Mesenchymal stem cell (in vitro differentiated cells and primary cell): ENCODE measurements at regions not wholly inside any gene's neighbourhood (a gene's known extent, or its start where the extent isn't known, plus 50 kb on each side); places are given as distances from the start of the nearest gene placed in this dataset.

Experiments
- DNase-seq: peaks from one replicate; pipeline ENCODE4 v3.0.0-alpha.2; 2013
- H2AFZ ChIP-seq: one replicate; pipeline ENCODE4 v1.6.1; 2013; ENCODE audit warnings: low read depth, mild to moderate bottlenecking, control low read depth, inconsistent platforms, low read length, moderate library complexity
- H2AK5ac ChIP-seq: 2 replicates; pipeline ENCODE4 v1.6.1; 2013; ENCODE audit warnings: low read length, moderate library complexity, mild to moderate bottlenecking, inconsistent platforms; ENCODE audit not compliant: severe bottlenecking
- H2BK120ac ChIP-seq: one replicate; pipeline ENCODE4 v1.6.1; 2013; ENCODE audit warnings: low read depth, mild to moderate bottlenecking, inconsistent platforms, low read length, moderate library complexity
- H2BK12ac ChIP-seq, 2 experiments: one replicate each; pipeline ENCODE4 v1.6.1; 2013; ENCODE audit warnings: inconsistent platforms in 2 of 2, low read length in 2 of 2, mild to moderate bottlenecking in 2 of 2, moderate library complexity in 2 of 2, control low read depth in 1 of 2
- H2BK15ac ChIP-seq: one replicate; pipeline ENCODE4 v1.6.1; 2013; ENCODE audit warnings: mild to moderate bottlenecking, low read depth, inconsistent platforms; ENCODE audit not compliant: poor library complexity, severe bottlenecking
- H2BK5ac ChIP-seq: 2 replicates; pipeline ENCODE4 v1.6.1; 2013; ENCODE audit warnings: low read depth, mild to moderate bottlenecking, low read length, control low read depth, inconsistent platforms; ENCODE audit not compliant: poor library complexity, severe bottlenecking
- H3K14ac ChIP-seq, 2 experiments: one replicate each; pipeline ENCODE4 v1.6.1; 2013; ENCODE audit warnings: inconsistent platforms in 2 of 2, low read length in 2 of 2, control low read depth in 1 of 2, mild to moderate bottlenecking in 1 of 2, moderate library complexity in 1 of 2
- H3K18ac ChIP-seq, 2 experiments: one replicate each; pipeline ENCODE4 v1.6.1; 2013; ENCODE audit warnings: inconsistent platforms in 2 of 2, low read length in 2 of 2, control low read depth in 1 of 2, low read depth in 1 of 2, mild to moderate bottlenecking in 1 of 2
- H3K23ac ChIP-seq, 2 experiments: one replicate each; pipeline ENCODE4 v1.6.1; 2013; ENCODE audit warnings: inconsistent platforms in 2 of 2, low read length in 2 of 2, mild to moderate bottlenecking in 2 of 2, moderate library complexity in 2 of 2, control low read depth in 1 of 2
- H3K27ac ChIP-seq: 2 replicates; pipeline ENCODE4 v1.5.1; 2013; ENCODE audit warnings: mild to moderate bottlenecking, moderate library complexity, low read length, control low read depth, inconsistent platforms; ENCODE audit not compliant: poor library complexity, severe bottlenecking
- H3K27me3 ChIP-seq, 2 experiments: 2 replicates each; pipeline versions ENCODE4 v1.6.1 to v1.7.0; 2013; ENCODE audit warnings: low read length in 2 of 2, mild to moderate bottlenecking in 2 of 2, moderate library complexity in 2 of 2, control low read depth in 1 of 2, inconsistent platforms in 1 of 2; ENCODE audit not compliant: control insufficient read depth in 1 of 2, insufficient read depth in 1 of 2
- H3K36me3 ChIP-seq, 2 experiments: 2 replicates each; pipeline versions ENCODE4 v1.6.1 to v1.7.0; 2013; ENCODE audit warnings: low read length in 2 of 2, control low read depth in 1 of 2, inconsistent platforms in 1 of 2, low read depth in 1 of 2, mild to moderate bottlenecking in 1 of 2; ENCODE audit not compliant: insufficient read depth in 2 of 2, control insufficient read depth in 1 of 2
- H3K4ac ChIP-seq, 2 experiments: one replicate each; pipeline ENCODE4 v1.6.1; 2013; ENCODE audit warnings: inconsistent platforms in 2 of 2, low read length in 2 of 2, mild to moderate bottlenecking in 2 of 2, moderate library complexity in 2 of 2, control low read depth in 1 of 2, low read depth in 1 of 2
- H3K4me1 ChIP-seq: 2 replicates; pipeline ENCODE4 v1.6.1; 2013; ENCODE audit warnings: low read depth, low read length, control low read depth; ENCODE audit not compliant: control insufficient read depth, insufficient read depth
- H3K4me2 ChIP-seq: 2 replicates; pipeline ENCODE4 v1.6.1; 2013; ENCODE audit warnings: low read length, mild to moderate bottlenecking, inconsistent platforms; ENCODE audit not compliant: poor library complexity, severe bottlenecking
- H3K4me3 ChIP-seq, 2 experiments: 2 replicates each; pipeline versions ENCODE4 v1.5.1 to v1.7.0; 2013; ENCODE audit warnings: low read length in 2 of 2, mild to moderate bottlenecking in 2 of 2, control low read depth in 1 of 2, low read depth in 1 of 2; ENCODE audit not compliant: insufficient read depth in 1 of 2
- H3K79me1 ChIP-seq: replicated peaks from 2 replicates; pipeline ENCODE4 v1.6.1; 2013; ENCODE audit warnings: mild to moderate bottlenecking, control low read depth, low read length, inconsistent platforms; ENCODE audit not compliant: poor library complexity, severe bottlenecking
- H3K9ac ChIP-seq: 2 replicates; pipeline ENCODE4 v1.7.0; 2013; ENCODE audit warnings: mild to moderate bottlenecking, low read length, moderate library complexity
- H3K9me3 ChIP-seq: 2 replicates; pipeline ENCODE4 v1.7.0; 2013; ENCODE audit warnings: mild to moderate bottlenecking, low read length; ENCODE audit not compliant: control insufficient read depth
- H4K8ac ChIP-seq: one replicate; pipeline ENCODE4 v1.6.1; 2013; ENCODE audit warnings: inconsistent platforms, mild to moderate bottlenecking, low read length, moderate library complexity
- H4K91ac ChIP-seq: one replicate; pipeline ENCODE4 v1.6.1; 2013; ENCODE audit warnings: mild to moderate bottlenecking, low read length, inconsistent platforms
- WGBS: methylation state at CpG from one replicate; pipeline ENCODE4 v1.1.7; 2013; ENCODE audit warnings: mixed read lengths; 5-methylcytosine and 5-hydroxymethylcytosine counted together

DNA sequence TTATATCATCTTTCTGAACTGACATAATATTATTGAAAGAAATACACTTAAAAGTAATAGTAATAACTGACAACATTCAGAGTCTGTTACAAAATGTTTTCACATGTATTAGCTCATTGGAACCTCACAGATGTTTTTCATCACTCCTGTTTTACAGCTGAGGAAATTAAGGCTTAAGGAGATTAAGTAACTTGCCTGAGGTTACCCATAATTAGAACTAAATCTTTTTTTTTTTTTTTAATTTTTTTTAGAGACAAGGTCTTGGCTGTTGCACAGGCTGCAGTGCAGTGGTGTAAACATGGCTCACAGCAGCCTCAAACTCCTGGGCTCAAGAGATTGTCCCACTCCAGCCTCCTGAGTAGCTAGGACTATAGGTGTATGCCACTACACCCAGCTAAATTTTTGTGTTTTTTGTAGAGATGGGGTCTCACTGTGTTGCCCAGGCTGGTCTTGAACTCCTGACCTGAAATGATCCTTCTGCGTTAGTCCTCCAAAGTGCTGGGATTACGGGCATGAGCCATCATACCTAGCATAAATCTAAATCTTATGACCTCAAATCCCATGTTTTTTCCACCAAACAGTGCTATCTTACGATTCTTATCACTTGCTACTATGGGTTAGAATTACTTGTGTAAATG lies 64.7 kb upstream of the MACF1 start:
- no peak overlapping the region for H3K4me3 ChIP-seq
- H3K4ac ChIP-seq = peak overlapping the region in 1 of 2 experiments; percentile 49
- no peaks in the 10 kb centered on the region for H3K27me3 ChIP-seq
- H3K4me1 ChIP-seq = peaks cover 16% of the 10 kb centered on the region
- H2BK12ac ChIP-seq = peak overlapping the region in 1 of 2 experiments; percentile 61
- H2AFZ ChIP-seq = no peak overlapping the region
- peak overlapping the region; percentile 57 for H4K8ac ChIP-seq
- no peak overlapping the region for H3K14ac ChIP-seq
- H3K23ac ChIP-seq = no peak overlapping the region
- H3K27ac ChIP-seq = no peak overlapping the region
- no peaks in the 10 kb centered on the region for H3K79me1 ChIP-seq
- H4K91ac ChIP-seq = no peak overlapping the region
- peaks cover 0 to 9% of the 10 kb centered on the region in 2 experiments for H3K36me3 ChIP-seq
- H2AK5ac ChIP-seq = no peak overlapping the region
- no peak overlapping the region for H2BK15ac ChIP-seq
- peak; percentile 67 for DNase-seq
- WGBS = 100% methylated on average over 2 of the region's 3 CpGs
- H2BK120ac ChIP-seq = no peak overlapping the region
- peak overlapping the region; percentile 15 to 28 for H3K18ac ChIP-seq
- H3K4me2 ChIP-seq = no peak overlapping the region
- H3K9ac ChIP-seq = no peak overlapping the region
- H3K9me3 ChIP-seq = no peaks in the 10 kb centered on the region
- H2BK5ac ChIP-seq = no peak overlapping the region

DNA sequence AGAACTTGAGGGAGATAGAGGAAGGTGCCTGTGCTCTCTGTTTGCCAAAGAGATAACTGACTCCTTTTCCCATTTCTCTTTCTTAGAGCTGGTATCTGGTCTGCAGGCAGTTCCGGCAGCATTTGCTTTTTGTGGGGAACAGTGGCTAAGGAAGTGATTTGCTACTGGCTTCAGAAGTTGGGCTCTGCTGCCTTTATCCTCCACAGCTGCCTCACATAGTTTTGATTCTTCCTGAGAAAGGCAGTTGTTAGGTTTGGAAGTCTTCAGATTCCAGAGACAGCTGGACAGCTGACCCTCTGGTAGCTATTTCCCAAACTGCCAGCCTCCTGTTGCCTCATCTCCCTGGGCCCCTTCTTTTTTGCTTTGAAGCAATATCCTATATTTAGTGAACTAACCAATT lies 62.6 kb upstream of the MACF1 start:
- Histone ChIP-seq H3K4me2 (peak overlapping the region; percentile 26), H4K91ac (no peak overlapping the region), H3K4me1 (peaks cover 14% of the 10 kb centered on the region), H3K27me3 (no peaks in the 10 kb centered on the region), H2BK5ac (peak overlapping the region; percentile 54), H4K8ac (no peak overlapping the region), H3K27ac (peak overlapping the region; percentile 78), H2BK12ac (no peak overlapping the region), H3K23ac (no peak overlapping the region), H3K9ac (no peak overlapping the region), H2BK120ac (no peak overlapping the region), H3K4me3 (no peak overlapping the region), H3K79me1 (no peaks in the 10 kb centered on the region), H3K36me3 (no peaks in the 10 kb centered on the region), H2BK15ac (no peak overlapping the region), H3K18ac (no peak overlapping the region), H3K4ac (no peak overlapping the region), H3K9me3 (no peaks in the 10 kb centered on the region), H2AFZ (no peak overlapping the region), H3K14ac (no peak overlapping the region), H2AK5ac (no peak overlapping the region)
- WGBS = no CpG with 5 or more reads among the region's 1 CpG
- peak; percentile 72 for DNase-seq

DNA sequence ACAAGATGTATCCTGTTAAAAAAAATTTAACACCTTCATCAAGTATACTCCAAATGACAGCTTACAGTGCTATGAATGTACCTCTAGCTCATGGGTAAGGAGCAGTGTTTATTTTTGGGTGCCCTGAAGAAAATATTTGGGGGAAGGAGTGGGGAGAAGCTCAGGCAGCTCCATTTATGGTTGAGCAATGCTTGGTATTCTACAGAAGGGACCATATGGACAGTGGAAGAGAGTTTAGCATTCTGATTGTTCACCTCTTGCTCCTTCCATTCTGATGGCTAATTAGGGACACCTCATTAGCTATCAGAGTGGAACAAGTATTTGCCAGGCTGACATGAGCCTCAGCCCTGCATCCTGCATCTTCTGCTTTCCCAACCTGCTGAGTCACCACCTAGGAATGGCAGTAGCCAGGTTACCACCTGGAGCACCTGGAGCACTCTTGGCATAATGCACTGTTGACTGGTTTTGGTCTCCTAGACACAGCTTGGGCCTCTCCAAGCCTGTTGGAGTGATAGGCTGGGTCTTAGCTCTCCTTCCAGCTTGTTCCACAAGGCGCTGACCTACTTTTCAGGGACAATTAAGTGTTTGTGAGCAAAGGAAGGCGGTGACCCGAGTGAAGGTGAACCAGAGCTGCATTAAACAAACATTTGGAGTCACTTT lies 62.0 kb upstream of the MACF1 start:
- Histone ChIP-seq H3K4me3 (no peak overlapping the region), H2BK12ac (peak overlapping the region; percentile 4 to 70), H3K36me3 (no peaks in the 10 kb centered on the region), H2BK15ac (no peak overlapping the region), H3K4me2 (peak overlapping the region; percentile 26), H3K14ac (no peak overlapping the region), H3K4me1 (peaks cover 14% of the 10 kb centered on the region), H3K27me3 (no peaks in the 10 kb centered on the region), H3K23ac (no peak overlapping the region), H3K18ac (peak overlapping the region; percentile 15 to 58), H3K9me3 (no peaks in the 10 kb centered on the region), H3K4ac (peak overlapping the region; percentile 2 to 27), H2BK5ac (peak overlapping the region; percentile 54), H2AFZ (no peak overlapping the region), H3K9ac (no peak overlapping the region), H4K8ac (no peak overlapping the region), H2AK5ac (peak overlapping the region; percentile 13), H2BK120ac (no peak overlapping the region), H4K91ac (peak overlapping the region; percentile 62), H3K27ac (peak overlapping the region; percentile 78), H3K79me1 (no peaks in the 10 kb centered on the region)
- DNase-seq = no peak
- 97% methylated on average over 3 of the region's 3 CpGs for WGBS

DNA sequence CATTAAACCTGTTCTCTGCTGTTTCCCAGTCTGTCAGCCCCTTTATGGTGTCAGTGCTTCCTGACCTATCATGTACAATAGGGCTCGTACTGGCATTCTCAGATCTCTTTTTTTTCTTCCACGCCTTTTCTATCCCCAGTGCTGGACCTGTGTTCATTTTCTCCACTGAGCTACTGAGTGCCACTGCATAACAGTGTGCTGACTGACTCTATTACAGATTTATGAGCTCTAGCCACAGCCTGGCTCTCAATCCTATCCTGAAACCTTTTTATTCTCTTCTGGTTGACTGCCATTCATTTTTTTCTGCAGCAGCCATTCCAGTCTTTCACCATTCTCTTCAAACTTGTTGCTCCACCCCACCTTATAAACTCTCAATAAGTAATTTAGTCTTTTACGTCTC lies 59.6 kb upstream of the MACF1 start:
- H3K4me1 ChIP-seq = peaks cover 18% of the 10 kb centered on the region
- no peak overlapping the region for H3K9ac ChIP-seq
- 79% methylated on average over 2 of the region's 3 CpGs for WGBS
- H3K36me3 ChIP-seq = no peaks in the 10 kb centered on the region
- no peak overlapping the region for H3K4me2 ChIP-seq
- DNase-seq = no peak
- no peak overlapping the region for H2BK5ac ChIP-seq
- no peak overlapping the region for H4K8ac ChIP-seq
- peak overlapping the region; percentile 84 for H2AK5ac ChIP-seq
- peak overlapping the region in 1 of 2 experiments; percentile 38 for H2BK12ac ChIP-seq
- H2BK120ac ChIP-seq = no peak overlapping the region
- H2BK15ac ChIP-seq = no peak overlapping the region
- no peak overlapping the region for H4K91ac ChIP-seq
- no peak overlapping the region for H3K14ac ChIP-seq
- H3K79me1 ChIP-seq = no peaks in the 10 kb centered on the region
- H3K4ac ChIP-seq = peak overlapping the region in 1 of 2 experiments; percentile 24
- peak overlapping the region in 1 of 2 experiments; percentile 76 for H3K18ac ChIP-seq
- no peaks in the 10 kb centered on the region for H3K9me3 ChIP-seq
- peak overlapping the region; percentile 13 for H3K27ac ChIP-seq
- no peaks in the 10 kb centered on the region for H3K27me3 ChIP-seq
- H3K4me3 ChIP-seq = no peak overlapping the region
- H2AFZ ChIP-seq = no peak overlapping the region
- H3K23ac ChIP-seq = no peak overlapping the region
